ENCODE measurements at regions not wholly inside any gene's neighbourhood (a gene's known extent, or its start where the extent isn't known, plus 50 kb on each side); places are given as distances from the start of the nearest gene placed in this dataset.

GRCh38 chr12:13504074-13504473, 307.5 kb downstream of the EMP1 start:
- DNase-seq (ENCODE audit: low spot score), result no peak

- no peak for DNase-seq (ENCODE audit: low spot score)
Measured at GRCh38 chr12:13503094-13503835, 306.7 kb downstream of the EMP1 start.

- DNase-seq (ENCODE audit: low spot score), result no peak
Measured at GRCh38 chr12:13499008-13499407, 302.5 kb downstream of the EMP1 start.

DNA sequence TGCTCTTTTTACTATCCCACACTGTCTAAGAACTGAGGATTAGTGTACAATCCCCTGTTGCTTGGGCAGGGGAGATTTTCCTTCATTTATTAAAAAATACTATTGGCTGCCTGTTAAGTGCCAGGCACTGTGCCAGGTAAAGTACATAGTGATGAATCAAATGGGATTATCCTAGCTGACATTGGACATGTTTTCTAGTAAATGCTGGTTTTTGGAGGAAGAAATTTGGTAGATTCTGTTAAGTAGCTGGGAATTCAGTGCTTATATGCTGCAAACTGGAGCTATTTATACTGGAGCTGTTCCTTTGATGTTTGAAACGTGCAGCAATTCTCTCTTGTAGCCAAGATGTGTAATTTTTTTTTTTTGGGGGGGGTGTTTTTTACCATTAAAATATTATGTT, 299.6 kb downstream of the EMP1 start:
- no peak for DNase-seq (ENCODE audit: low spot score)

- no peak for DNase-seq (ENCODE audit: low spot score)
Measured at GRCh38 chr12:13489246-13489645, 292.7 kb downstream of the EMP1 start.

- DNase-seq (ENCODE audit: low spot score), result no peak
Measured at GRCh38 chr12:13487326-13487725, 290.8 kb downstream of the EMP1 start.

DNA sequence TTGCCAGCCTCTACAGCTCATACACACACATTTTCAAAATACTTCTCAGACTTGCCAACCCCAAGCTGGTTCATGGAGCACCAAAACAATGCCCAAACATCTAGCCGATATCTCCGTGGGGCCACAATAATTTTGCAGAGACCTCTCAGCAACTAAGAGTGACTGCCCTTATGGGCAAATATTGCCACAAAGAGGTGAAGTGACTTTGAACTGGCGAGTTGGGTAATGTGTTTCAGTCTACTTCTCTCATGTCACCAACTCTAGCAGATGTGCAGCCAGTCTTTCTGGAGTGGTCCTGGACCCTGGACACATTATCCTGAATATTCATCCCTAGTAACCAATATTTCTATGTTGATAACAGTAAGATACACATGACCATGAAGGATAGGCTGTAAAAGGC, 290.3 kb downstream of the EMP1 start:
- DNase-seq (ENCODE audit: low spot score), result no peak

DNA sequence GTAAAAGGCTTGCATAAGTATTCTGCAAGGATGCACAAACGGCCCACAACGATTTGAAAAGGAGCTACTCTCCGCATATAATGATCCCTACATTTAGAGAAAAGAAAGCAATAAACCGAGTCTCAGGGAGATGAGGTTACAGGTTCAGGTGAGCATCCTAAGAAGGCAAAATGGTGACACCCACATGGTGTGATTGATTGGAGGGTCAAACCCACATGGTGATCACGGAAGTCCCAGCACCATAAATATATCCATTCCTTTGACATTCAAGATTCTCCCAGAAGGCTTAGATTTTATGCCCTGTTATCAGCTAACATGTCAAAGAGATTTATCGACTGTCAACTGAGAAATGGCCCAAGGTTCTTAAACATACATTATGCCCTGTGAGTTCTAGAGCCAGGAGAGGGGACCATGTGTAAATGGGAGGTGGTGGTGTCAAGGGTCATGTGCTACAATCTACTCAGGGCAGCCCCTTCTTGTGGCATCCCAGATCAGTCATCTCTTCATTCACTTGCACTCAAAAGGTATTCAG, 282.2 kb downstream of the EMP1 start:
- DNase-seq (ENCODE audit: low spot score), result no peak

DNA sequence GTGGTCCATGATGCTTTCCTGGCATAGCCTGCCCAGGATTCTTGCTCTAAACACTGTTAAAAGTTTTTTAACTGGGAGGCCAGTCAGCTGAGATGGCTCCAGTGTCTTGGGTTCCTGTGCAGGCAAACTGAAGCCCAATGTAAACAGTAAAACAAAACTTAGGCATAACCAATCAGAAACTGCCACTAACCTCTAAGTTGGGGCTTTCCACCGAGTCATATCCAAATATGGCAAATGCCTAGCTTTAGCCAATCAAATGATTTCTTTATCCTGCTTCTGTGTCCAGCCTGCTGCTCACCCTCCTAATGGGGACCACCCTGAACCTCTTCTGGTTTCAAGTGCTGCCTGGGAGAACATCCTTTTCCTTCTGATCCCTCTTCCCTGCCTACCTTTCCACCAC, 277.9 kb downstream of the EMP1 start:
- no peak for DNase-seq (ENCODE audit: low spot score)

GRCh38 chr12:13472690-13473089, 276.2 kb downstream of the EMP1 start:
- no peak for DNase-seq (ENCODE audit: low spot score)

- DNase-seq (ENCODE audit: low spot score), result no peak
Measured at GRCh38 chr12:13471471-13471870, 274.9 kb downstream of the EMP1 start.

DNA sequence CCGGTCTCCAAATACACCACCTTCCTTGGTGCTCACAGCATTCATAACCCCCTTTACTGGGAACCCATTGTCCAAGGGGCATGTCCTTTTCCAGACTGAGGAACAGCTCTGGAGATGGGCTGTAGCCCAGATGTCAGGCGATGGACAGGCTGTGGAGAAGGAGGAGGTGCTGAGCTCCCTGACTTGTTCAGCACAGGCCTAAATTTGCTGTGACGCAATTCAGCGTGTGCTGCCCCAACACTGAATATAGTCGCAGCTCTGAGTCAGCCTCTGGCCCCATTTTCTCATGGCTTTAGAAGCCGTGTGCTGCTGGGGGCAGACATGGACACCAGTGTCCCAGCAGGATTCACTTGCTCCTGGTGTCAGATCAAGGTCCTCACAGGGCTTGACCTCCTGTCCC, 269.1 kb downstream of the EMP1 start:
- DNase-seq (ENCODE audit: low spot score), result no peak

DNA sequence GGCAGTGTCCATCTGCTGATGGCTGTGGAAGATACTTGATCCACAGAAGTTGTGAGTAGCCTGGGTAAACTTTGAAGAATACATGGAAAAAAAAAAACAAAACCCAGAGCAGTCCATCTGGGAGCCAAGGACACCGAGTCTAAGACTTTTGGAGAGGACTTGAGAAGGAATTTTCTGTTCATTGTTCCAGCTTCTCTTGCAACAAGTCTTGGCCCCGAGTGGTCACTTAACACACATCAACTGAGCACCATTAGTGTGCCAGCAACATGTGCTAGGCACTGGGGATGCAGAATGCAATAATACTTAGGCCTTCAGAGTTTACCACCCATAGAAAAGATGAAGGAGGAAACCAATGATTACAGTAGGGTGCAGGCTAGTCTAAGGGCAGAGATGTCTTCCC, 266.7 kb downstream of the EMP1 start:
- no peak for DNase-seq (ENCODE audit: low spot score)

DNA sequence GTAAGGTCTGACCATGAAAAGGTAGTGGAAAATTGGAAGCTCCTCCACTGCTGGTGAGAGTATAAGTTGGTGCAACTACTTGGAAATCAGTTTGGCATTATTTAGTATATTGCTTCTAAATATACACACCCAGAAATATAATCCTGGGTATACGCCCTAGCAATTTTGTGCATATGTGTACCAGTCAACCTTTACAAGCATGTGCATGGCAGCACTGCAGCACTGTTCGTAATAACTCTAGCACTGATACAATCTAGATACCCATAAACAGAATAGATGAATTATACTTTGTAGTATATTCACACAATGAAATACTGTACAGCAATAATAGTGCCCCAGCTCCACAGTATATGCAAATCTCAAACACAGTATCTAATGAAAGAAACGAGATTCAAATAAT, 265.9 kb downstream of the EMP1 start:
- DNase-seq (ENCODE audit: low spot score), result no peak

DNA sequence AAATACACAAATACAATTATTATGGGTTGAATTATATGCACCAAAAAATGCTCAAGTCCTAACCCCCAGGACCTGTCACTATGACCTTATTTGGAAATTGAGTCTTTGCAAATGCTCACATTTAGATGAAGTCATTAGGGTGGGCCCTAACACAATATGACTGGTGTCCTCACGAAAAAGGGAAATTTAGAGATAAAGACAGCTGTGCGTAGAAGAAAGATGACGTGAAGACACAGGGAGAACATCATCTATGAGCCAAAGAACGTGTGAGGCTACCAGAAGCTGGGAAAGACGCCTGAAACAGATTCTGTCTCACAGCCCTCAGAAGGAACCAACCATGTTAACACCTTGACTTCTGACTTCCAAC, 259.2 kb downstream of the EMP1 start:
- DNase-seq (ENCODE audit: low spot score), result no peak

DNA sequence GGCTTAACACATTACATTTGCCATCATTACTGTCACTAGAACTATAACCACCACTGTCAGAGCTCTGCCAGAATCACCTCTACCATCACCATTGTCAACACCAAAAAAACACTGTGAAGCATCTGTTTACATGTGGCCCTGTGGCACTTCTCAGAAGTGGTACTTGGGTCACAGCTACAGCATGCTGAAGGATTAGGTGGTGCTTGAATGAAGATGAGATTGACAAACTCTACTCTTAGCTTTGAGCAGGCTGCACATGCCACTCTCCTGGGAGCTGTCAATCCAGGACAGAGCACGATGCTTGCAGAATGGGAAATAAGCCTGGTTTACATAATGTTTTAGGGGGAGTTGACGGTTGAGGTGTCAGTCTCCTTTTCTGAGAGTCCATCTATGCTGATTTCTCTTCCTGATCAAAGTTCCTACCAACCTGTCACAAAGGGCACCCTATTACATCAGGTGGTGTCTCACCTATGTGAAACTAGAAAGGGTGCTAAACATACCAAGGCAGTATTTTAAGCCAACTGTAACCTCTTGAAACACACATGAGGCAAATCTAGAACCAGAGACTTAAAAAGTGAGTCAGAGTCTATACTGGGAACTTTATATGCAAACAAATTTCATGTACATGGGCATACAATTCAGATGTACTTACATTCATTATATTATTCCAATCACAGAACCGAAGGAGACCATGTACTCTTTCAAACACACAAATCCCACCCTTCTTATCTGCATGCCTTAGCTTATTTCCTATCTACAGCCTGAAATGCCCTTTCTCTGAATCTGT, 258.7 kb downstream of the EMP1 start:
- DNase-seq (ENCODE audit: low spot score), result no peak

GRCh38 chr12:13452955-13453570, 256.5 kb downstream of the EMP1 start:
- DNase-seq (ENCODE audit: low spot score), result no peak

GRCh38 chr12:13451776-13452175, 255.2 kb downstream of the EMP1 start:
- no peak for DNase-seq (ENCODE audit: low spot score)

DNA sequence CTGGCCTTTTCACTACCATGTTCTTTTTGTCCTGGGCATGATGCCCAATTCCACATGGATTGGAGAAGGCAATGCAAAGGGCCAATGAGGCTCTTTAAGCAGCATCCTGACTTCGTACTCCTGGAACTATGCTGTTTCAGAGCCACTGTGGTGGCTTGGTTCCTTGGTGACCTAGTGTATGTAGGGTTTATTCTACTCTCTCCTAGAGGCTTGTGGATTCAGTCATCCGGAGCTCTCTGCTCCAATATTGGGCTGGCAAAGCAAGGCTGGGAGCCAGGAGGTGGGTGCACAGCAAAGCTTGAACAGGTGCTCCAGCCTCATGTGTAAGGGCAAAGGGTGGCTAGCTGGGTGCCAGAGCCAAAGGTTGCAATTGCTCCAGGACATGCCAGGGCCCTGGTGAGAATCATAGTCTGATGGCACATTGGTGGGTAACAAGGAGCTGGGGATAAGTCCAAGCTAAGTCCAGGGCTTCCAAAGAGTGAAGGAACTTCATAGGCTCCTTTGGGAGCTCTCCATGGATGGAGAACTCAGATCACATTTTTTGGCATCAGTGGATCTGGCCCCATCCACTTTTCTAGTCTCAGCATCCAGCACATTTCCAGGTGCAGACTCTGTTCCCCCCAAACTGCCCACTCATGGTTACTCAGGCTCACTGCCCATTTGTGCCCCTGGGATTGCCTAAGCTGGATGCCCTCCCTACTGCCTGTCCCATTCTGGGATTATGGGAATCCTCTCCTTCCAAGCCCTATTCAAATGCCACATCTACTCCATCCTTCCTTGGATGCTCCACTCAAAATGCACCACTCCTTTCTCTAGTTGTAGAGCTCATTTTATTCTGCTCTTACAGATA, 253.9 kb downstream of the EMP1 start:
- no peak for DNase-seq (ENCODE audit: low spot score)

DNA sequence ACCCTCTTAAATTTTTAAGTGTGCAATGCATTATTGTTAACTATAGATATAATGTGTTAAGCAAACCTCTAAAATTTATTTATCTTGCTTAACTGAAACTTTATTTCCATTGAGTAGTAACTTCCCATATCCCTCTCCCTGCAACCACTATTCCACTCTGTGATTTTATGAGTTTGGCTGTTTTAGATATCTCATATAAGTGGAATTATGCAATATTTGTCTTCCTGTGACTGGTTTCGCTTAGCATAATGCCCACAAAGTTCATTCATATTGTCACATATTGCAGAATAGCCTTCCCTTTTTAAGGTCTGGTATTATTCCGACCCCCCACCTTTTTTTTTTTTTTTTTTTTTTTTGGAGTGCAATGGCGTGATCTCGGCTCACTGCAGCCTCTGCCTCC, 247.6 kb downstream of the EMP1 start:
- no peak for DNase-seq (ENCODE audit: low spot score)

DNA sequence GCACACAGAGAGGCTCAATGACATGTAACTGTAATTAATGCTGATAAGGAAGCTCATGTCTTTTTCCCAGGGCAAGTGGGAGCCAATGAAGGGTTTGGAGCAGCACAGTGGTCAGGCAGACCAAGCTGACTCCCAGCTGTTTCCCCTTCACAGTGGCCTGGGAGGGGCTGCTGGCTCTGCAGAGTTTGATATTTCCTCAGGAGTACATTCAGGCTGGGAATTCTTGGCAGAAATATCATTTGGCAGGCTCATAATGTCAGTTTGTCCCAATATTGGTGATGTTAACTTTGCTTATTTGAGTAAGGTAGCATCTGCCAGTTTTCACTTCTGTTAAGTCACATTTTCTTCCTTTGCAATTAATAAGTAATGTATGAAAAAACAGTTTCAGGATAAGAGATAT, 247.0 kb downstream of the EMP1 start:
- DNase-seq (ENCODE audit: low spot score), result no peak

DNA sequence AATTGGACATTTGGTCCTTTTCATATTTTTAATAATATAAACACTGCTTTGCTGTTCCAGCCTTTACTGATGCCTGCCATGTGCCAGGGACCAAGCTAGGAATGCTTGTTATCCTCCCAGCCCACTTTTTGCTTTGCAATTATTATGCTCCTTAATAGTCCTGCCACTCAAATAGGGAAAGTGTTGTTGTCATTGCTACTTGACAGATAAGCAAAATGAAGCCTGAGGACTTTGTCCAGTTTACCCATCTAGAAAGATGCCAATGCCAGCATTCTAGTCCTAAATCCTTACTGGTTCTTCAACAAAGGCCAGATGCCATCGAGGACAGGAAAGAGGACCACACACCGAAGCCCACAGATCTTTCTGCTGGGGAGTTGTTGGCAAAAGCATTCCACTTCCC, 246.5 kb downstream of the EMP1 start:
- no peak for DNase-seq (ENCODE audit: low spot score)
